ENCODE measurements at regions not wholly inside any gene's neighbourhood (a gene's known extent, or its start where the extent isn't known, plus 50 kb on each side); places are given as distances from the start of the nearest gene placed in this dataset.

DNA sequence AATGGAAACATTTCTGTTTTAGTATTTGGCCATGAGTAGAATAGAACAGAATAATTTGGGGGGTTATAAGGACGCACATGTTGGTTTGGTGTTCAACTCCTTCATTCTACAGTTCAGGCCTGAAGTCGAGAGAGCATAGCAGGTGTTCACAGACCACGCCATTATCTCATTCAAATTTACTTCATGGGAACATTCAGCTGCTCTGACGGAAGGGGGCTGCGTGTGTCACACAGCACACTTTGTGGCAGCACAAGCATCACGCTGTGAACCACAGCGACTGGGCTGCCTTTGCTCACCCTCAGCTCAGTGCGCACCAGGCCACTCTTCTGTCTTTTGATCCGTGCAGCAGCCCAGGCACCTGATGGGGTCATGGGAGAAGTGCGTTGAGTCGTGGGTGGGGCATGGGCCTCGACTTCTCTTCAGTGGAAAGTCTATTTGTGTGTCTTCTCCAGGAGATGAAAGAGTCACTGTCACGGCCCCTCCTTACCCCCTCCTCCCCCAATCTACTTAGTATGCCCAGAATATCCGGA, 348.6 kb upstream of the SALL3 start:
- TF ChIP-seq EZH2phosphoT487 (IDR thresholded peaks at IDR 0.05; ENCODE audit: insufficient read depth, low read depth), result no peak
- TF ChIP-seq EZH2 (IDR thresholded peaks at IDR 0.05; ENCODE audit: insufficient read depth, poor library complexity, severe bottlenecking), result no peak
